ENCODE measurements at regions not wholly inside any gene's neighbourhood (a gene's known extent, or its start where the extent isn't known, plus 50 kb on each side); places are given as distances from the start of the nearest gene placed in this dataset.
A peak's percentile ranks its signal among the peaks of the same experiment; 100 is the strongest.

DNA sequence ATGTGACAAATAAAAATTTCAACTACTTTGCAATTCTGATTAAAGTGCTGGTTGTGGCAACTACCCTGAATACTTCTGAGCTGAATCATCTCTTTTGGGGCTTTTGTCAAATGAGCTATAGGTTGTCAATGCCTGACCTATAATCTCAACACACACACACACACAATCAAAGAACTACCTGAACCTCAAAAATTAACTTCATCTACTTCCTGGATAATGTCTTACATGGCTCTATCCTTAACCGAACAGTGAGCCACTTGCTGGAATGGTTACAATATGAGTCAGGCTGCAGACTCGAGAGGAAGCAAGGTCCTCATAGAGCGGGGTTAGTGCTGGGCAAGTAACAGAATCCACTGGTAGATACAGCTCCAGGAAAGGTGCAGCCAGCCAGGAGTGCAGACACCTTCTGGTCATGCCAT lies 70.6 kb upstream of the DST start:
- TF ChIP-seq, protein P1, sequence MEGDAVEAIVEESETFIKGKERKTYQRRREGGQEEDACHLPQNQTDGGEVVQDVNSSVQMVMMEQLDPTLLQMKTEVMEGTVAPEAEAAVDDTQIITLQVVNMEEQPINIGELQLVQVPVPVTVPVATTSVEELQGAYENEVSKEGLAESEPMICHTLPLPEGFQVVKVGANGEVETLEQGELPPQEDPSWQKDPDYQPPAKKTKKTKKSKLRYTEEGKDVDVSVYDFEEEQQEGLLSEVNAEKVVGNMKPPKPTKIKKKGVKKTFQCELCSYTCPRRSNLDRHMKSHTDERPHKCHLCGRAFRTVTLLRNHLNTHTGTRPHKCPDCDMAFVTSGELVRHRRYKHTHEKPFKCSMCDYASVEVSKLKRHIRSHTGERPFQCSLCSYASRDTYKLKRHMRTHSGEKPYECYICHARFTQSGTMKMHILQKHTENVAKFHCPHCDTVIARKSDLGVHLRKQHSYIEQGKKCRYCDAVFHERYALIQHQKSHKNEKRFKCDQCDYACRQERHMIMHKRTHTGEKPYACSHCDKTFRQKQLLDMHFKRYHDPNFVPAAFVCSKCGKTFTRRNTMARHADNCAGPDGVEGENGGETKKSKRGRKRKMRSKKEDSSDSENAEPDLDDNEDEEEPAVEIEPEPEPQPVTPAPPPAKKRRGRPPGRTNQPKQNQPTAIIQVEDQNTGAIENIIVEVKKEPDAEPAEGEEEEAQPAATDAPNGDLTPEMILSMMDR (conservative IDR thresholded peaks at IDR 0.05): no peak
- H3K27ac ChIP-seq: no peak overlapping the region

DNA sequence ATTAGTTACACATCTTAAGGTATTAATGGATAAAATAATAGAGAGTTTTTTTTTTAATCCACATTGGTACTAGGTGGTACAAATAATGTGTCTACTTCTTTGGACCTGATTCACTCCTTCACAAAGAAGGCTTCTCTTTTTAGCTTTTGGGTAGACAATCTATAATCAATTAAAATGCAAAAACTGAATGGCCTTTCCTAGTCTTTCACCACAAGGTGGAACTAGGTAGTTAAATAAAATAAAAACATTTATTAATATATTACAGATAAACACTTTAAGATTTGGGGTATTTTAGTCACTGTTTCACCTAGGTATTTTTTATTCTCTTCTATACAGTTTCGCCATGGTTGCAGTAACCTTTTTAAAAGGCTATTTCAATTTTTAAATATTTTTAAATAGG lies 68.3 kb upstream of the DST start:
- H3K27ac ChIP-seq: no peak overlapping the region
- TF ChIP-seq, protein P1 (conservative IDR thresholded peaks at IDR 0.05): peak; percentile 45

DNA sequence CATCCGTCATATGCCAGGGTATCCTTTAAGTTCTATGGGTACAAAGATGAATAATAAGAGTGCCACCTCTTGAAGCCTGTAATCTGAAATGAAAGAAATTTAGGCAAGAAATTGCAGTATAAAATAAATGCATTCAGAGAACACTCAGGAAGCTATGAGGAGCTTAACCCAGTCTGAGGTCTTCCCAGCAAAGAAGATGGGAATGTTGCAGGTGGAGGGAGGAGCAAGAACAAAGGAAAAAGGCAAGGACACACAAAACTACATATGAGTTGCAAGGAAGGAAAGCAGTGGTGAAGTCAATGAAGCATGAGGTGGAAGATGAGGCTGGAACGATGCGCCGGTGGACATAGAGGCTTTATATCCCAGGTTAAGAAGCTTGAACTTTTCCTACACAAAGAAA lies 67.0 kb upstream of the DST start:
- H3K27ac ChIP-seq: no peak overlapping the region
- TF ChIP-seq, protein P1 (conservative IDR thresholded peaks at IDR 0.05): no peak

DNA sequence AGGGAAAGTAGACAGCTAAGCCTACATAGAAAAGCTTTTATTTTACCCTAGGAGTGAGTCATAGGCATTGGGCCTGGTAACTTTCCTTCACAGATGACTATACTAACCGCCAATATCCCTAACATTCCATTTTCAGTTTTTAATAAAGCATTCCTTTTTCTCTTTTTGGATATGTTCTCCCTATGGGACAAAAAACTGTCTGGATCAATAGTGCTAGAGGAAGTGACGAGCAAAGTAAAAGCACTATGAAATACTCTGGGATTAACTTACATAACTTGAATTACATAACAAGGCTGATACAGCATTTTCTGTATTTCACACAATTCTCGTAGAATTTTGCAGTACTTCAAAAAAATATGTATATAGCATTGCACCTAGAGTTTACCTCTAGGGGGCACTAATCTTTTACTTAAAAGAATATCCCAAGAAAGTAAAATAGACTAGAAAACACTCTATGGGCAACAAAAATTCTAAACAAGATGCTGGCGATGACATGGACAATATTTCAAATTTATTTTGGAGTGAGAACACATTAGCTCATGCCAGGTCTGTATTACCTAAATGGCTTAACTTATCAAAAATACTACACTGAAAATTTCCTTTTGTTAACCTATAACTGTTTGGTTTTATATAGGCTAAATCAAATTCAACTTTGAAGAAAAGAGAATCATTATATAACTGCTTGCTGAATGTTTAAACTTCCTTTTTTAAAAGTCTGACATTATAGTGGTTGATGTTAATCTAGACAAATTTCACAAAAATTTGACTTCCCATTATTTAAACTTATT lies 66.3 kb upstream of the DST start:
- TF ChIP-seq, protein P1 (conservative IDR thresholded peaks at IDR 0.05): peak; percentile 74

DNA sequence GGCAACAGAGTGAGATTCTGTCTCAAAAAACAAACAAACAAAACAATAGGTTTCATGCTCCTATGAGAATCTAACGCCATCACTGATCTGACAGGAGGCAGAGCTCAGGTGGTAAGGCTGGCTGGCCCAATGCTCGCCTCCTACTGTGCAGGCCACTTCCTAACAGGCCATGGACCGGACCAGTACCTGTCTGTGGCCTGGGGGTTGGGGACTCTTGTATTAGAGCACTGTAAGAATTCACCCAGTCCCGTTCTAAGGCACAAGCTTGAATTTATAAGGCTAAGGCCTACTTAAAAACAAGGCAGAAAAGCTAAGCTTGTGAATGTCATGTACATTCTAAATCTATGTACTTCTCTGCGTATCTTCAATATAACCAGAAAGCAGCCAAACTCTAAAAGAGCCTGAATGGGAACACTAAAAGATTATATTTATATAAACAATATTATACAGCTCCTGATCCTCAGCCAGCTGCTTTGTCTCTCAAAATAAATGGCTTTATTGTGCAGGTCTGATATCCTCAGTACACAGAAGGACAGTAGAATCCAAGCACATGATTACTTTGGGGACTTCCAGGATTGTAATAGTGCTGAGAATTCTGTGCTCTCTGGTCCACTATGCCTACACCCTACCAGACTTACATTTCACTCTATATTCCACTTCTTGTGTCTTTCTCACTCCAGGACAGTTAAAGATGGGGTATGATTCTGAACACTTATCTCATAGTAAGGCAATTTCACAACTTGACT lies 64.5 kb upstream of the DST start:
- no peak overlapping the region for H3K27ac ChIP-seq
- TF ChIP-seq, protein P1 (conservative IDR thresholded peaks at IDR 0.05): no peak

More for the DNA sequence above, 66.3 kb upstream of the DST start:
- no peak overlapping the region for H3K27ac ChIP-seq

DNA sequence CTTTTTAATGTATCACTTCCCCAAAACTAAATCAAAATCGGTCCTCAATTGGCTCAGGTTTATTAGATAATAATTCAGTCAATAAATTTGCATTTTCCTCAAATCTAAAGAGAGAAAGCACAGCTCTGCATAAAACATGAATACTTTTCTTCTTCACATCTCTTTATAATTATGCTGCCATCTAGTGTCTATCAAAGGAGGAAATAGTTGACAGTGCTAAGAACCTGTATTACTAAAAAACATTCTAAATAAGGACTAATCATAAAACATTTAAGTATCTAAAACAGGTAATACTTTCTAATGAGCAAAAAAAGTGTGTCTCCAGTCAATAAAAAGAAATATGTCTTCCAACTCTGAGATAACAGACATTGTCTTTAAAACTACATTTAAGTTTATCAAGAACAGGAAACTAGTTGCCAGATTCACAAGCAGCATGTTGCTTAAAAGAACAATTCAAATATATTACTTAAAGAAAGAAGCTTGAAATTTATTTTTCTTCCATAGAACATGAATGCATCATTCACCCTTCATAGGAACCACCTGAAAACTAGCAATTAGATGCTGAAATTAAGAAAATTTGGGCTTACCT lies 56.5 kb upstream of the DST start:
- TF ChIP-seq, protein P1 (conservative IDR thresholded peaks at IDR 0.05): peak; percentile 75
- no peak overlapping the region for H3K27ac ChIP-seq

DNA sequence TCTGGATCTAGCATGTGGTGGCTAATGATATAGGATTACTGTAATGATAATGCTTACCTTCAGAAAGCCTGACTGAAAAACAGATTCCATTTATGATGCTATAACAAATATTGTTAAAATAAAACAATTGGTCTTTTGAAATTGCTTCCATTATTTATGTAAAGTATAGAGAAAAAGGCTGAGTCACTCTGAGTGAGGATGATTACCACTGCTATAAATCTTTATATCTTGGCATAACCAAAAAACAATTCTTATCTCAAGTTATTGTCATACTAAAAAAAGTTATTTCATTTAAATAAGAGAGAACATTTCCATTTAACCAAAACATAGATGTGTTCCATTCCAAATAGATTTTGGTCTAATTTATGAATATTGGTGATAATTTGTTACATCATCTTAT lies 53.0 kb upstream of the DST start:
- TF ChIP-seq, protein P1 (conservative IDR thresholded peaks at IDR 0.05): no peak
- no peak overlapping the region for H3K27ac ChIP-seq

Data from VCaP (cell line).